ENCODE measurements at regions not wholly inside any gene's neighbourhood (a gene's known extent, or its start where the extent isn't known, plus 50 kb on each side); places are given as distances from the start of the nearest gene placed in this dataset.

- no peak for DNase-seq (ENCODE audit: low read depth)
- no peak overlapping the region for H3K4me3 ChIP-seq (ENCODE audit: low read depth, low read length)
- TF ChIP-seq, protein P1, sequence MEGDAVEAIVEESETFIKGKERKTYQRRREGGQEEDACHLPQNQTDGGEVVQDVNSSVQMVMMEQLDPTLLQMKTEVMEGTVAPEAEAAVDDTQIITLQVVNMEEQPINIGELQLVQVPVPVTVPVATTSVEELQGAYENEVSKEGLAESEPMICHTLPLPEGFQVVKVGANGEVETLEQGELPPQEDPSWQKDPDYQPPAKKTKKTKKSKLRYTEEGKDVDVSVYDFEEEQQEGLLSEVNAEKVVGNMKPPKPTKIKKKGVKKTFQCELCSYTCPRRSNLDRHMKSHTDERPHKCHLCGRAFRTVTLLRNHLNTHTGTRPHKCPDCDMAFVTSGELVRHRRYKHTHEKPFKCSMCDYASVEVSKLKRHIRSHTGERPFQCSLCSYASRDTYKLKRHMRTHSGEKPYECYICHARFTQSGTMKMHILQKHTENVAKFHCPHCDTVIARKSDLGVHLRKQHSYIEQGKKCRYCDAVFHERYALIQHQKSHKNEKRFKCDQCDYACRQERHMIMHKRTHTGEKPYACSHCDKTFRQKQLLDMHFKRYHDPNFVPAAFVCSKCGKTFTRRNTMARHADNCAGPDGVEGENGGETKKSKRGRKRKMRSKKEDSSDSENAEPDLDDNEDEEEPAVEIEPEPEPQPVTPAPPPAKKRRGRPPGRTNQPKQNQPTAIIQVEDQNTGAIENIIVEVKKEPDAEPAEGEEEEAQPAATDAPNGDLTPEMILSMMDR (IDR thresholded peaks at IDR 0.05; ENCODE audit: insufficient read depth, low read depth, low read length, missing control alignments), result no peak
These were observed 288.7 kb downstream of the ZSWIM6 start for GRCh38 chr5:61620699-61621182.

- TF ChIP-seq, protein P1 (IDR thresholded peaks at IDR 0.05; ENCODE audit: insufficient read depth, low read depth, low read length, missing control alignments), result no peak
- H3K4me3 ChIP-seq (ENCODE audit: low read depth, low read length), result no peak overlapping the region
- no peak for DNase-seq (ENCODE audit: low read depth)
These were observed 289.2 kb downstream of the ZSWIM6 start for GRCh38 chr5:61621202-61621650.

GRCh38 chr5:61622156-61622555 is 290.1 kb downstream of the ZSWIM6 start:
- TF ChIP-seq, protein P1 (IDR thresholded peaks at IDR 0.05; ENCODE audit: insufficient read depth, low read depth, low read length, missing control alignments), result no peak
- no peak for DNase-seq (ENCODE audit: low read depth)
- H3K4me3 ChIP-seq (ENCODE audit: low read depth, low read length), result no peak overlapping the region

- DNase-seq (ENCODE audit: low read depth), result peak; percentile 12
- H3K4me3 ChIP-seq (ENCODE audit: low read depth, low read length), result no peak overlapping the region
These were observed 291.5 kb downstream of the ZSWIM6 start for GRCh38 chr5:61623401-61624069.

DNA sequence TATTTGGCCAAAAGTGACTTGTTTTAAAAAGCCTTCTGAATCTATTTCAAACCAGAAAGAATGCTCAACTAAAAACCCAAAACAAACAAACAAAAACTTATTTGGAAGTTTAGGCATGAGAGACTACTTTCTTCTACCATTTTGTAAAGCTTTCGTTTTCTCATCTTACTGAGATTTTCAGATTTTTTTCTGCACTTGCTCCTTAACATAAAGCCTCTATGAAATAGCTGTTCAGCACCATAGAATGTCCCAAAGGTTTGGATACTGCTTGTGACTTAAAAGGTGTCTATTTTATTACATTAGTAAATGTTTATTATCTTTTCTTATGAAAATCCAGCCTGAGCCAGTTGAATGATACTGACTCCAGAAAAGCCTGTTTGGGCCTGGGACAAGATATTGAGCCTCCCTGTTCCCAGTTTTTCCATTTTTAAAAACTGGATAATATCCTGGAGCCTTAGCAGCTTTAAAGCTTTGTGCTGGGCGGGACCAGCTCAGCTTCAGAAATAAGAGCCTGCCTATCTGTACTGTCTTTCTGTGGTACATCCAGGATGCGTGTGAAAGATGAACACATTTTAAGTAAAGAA is 292.6 kb downstream of the ZSWIM6 start:
- no peak for DNase-seq (ENCODE audit: low read depth)
- no peak overlapping the region for H3K4me3 ChIP-seq (ENCODE audit: low read depth, low read length)

More at GRCh38 chr5:61623401-61624069, 291.5 kb downstream of the ZSWIM6 start:
- TF ChIP-seq, protein P1 (IDR thresholded peaks at IDR 0.05; ENCODE audit: insufficient read depth, low read depth, low read length, missing control alignments), result peak; percentile 16

DNA sequence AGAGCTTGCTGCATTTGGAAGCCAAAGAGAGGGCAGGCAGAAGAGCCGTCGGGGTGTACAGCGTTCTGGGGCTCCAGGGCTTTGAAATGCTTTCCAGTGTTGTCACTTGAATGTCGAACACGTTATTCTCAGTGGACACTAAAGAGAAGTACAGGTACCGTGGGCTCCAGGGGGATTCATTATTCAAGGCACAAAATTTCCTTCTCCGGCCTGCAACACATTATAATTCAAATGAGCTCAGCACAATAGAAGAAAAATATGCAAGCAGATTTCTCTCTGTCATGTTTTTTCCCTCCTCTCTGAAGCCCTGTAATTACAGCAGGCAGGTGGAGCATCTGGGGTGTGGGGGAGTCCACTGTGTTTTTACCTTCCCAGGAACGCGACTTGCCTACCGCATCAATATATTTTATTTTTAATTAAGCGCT is 293.1 kb downstream of the ZSWIM6 start:
- H3K4me3 ChIP-seq (ENCODE audit: low read depth, low read length), result no peak overlapping the region
- no peak for DNase-seq (ENCODE audit: low read depth)
- TF ChIP-seq, protein P1 (IDR thresholded peaks at IDR 0.05; ENCODE audit: insufficient read depth, low read depth, low read length, missing control alignments), result no peak

More for the DNA sequence above, 292.6 kb downstream of the ZSWIM6 start:
- TF ChIP-seq, protein P1 (IDR thresholded peaks at IDR 0.05; ENCODE audit: insufficient read depth, low read depth, low read length, missing control alignments), result no peak
